Pancreas (tissue), 10 donors: ENCODE measurements at regions not wholly inside any gene's neighbourhood (a gene's known extent, or its start where the extent isn't known, plus 50 kb on each side); places are given as distances from the start of the nearest gene placed in this dataset.
A peak's percentile ranks its signal among the peaks of the same experiment; 100 is the strongest.
"Not testable (repeated sequence)": the region's sequence is repeated elsewhere in the genome, so short reads cannot be mapped to it uniquely, and the experiment has no call there.

ENCODE experiments used
- ATAC-seq, 4 donors: fragments of 200-7000 bp; cut with Tn5 transposase; one replicate each; pipeline versions ENCODE4 v1.8.0 to v1.9.1; 2020; ENCODE audit warnings: mild to moderate bottlenecking in 4 of 4, moderate library complexity in 4 of 4
- DNase-seq, 6 donors: peaks; one replicate each; pipeline ENCODE4 v3.0.0-alpha.2; 2020
- FAIRE-seq: peaks from 2 replicates; lab custom pipeline; 2012; peaks lifted over from hg19 to GRCh38; lab: Jason Lieb, UNC
- H3K27ac ChIP-seq, 4 donors: fragments of 200-600 bp; sonication (generic); 1 replicate in 3 of 4; 2 replicates in 1 of 4; pipeline versions ENCODE4 v1.5.0 to v1.8.0; 2020
- H3K27me3 ChIP-seq, 4 donors: fragments of 200-600 bp; one replicate each; pipeline ENCODE4 v1.8.0; 2021
- H3K36me3 ChIP-seq, 3 donors: fragments of 200-600 bp; sonication (generic) in 1 of 3; one replicate each; pipeline versions ENCODE4 v1.5.0 to v1.8.0; 2020 to 2021
- H3K4me1 ChIP-seq, 3 donors: fragments of 200-600 bp; one replicate each; pipeline ENCODE4 v1.8.0; 2021
- H3K4me3 ChIP-seq, 4 donors: fragments of 200-600 bp; sonication (generic) in 2 of 4; one replicate each; pipeline versions ENCODE4 v1.5.0 to v1.8.0; 2020 to 2021
- H3K9me3 ChIP-seq, 4 donors: fragments of 200-600 bp; one replicate each; pipeline ENCODE4 v1.8.0; 2021
- CTCF ChIP-seq, 4 donors: fragments of 200-600 bp; sonication (generic) in 3 of 4; IDR thresholded peaks; one replicate each; pipeline versions ENCODE4 v1.5.0 to v1.8.0; 2021; ENCODE audit warnings: antibody characterized with exemption in 4 of 4
- WGBS, 2 donors: extraction: QIAGEN DNeasy Blood & Tissue Kit; methylation state at CpG; one replicate each; pipeline ENCODE4 v1.1.7; 2013; 5-methylcytosine and 5-hydroxymethylcytosine counted together
- intact Hi-C, 3 donors: fragments of 100-400 bp; cut with DNase I; formaldehyde crosslinking; loops; one replicate each; pipeline versions ENCODE4 v1.11.1 to v1.14.2; 2022
- donor health status: healthy with polysubstance abuse.
- donor health status: DM: no; HTN: no; CAD: no; lungs with moderate emphysema.
- donor health status: DM: no; HTN: no; CAD: no.
- donor health status: control.
- donor health status: control.
- donor health status: Bipolar disorder and iron deficiency.
- donor health status: DM: yes; HTN: yes; CAD: no.
- donor health status: DM: no; HTN: no; CAD: no.
- donor health status: DM: no; HTN: no; CAD: no.
- donor health status: DM: yes; HTN: yes; CAD: no.

DNA sequence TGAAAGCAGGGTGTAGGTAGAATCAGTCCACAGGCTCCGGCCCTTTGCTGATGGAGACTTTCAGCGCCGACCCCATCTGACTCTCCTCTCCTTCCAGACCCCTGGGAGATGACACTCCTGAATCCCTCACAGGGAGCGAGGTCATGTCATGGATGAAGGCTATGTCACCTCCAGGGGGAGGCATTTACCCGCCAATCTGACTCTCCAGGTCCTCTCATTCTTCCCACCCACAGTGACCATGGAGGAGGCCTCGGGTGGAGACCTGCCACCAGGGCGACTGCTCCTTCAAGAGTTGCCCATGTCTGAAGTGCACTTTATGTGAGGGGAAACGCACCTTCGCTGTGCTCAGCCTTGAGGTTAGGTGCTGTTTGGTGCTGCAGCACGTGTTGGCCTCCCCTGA, 112.7 kb downstream of the KLF13 start:
- TF ChIP-seq CTCF (IDR thresholded peaks at IDR 0.05) = no peak
- H3K9me3 ChIP-seq = no peaks in the 10 kb centered on the region
- no peaks in the 10 kb centered on the region for H3K36me3 ChIP-seq
- H3K27ac ChIP-seq = no peak overlapping the region
- intact Hi-C loops = loop anchor here in 1 of 3 donors (5.0 kb wide), 1 partner anchor 43 kb away; no protein-coding TSS in a partner anchor
- DNase-seq (no peak), ATAC-seq (no peak), FAIRE-seq (no peak)
- no peak overlapping the region for H3K4me3 ChIP-seq
- no peaks in the 10 kb centered on the region for H3K27me3 ChIP-seq
- WGBS, 2 donors = 89 to 95% methylated on average over 10 of the region's 10 CpGs
- H3K4me1 ChIP-seq = peaks cover 0 to 8% (median 6%) of the 10 kb centered on the region in 3 donors

DNA sequence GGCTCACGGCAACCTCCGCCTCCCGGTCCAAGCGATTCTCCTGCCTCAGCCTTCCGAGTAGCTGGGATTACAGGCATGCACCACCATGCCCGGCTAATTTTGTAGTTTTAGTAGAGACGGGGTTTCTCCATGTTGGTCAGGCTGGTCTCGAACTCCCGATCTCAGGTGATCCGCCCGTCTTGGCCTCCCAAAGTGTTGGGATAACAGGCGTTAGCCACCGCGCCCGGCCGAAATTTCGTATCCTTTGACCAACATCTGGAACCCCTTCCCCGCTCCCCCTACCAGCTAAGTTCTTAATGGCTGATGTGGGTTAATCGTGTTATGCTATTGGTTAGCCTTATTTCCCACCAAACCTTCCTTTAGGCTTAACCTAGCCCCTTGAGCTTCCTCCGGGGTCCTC, 113.6 kb downstream of the KLF13 start:
- intact Hi-C loops, H3K4me1 ChIP-seq, H3K36me3 ChIP-seq, H3K9me3 ChIP-seq, FAIRE-seq, H3K27me3 ChIP-seq, ATAC-seq, DNase-seq: not testable (repeated sequence)
- peak overlapping the region in 1 of 4 donors; percentile 18 for H3K27ac ChIP-seq
- H3K4me3 ChIP-seq = peak overlapping the region; percentile 40 to 59 (median 51)
- 95 to 98% methylated on average over 20 of the region's 20 CpGs for WGBS, 2 donors

- peak; percentile 74 to 83 (median 82) for ATAC-seq
- Histone ChIP-seq H3K27ac (peak overlapping the region in 2 of 4 donors; percentile 18 to 67), H3K4me1 (peaks cover 0 to 3% (median 0%) of the 10 kb centered on the region in 3 donors), H3K9me3 (no peaks in the 10 kb centered on the region), H3K36me3 (no peaks in the 10 kb centered on the region), H3K27me3 (no peaks in the 10 kb centered on the region), H3K4me3 (peak overlapping the region; percentile 40 to 59 (median 51))
- 2% methylated on average over 50 to 56 of the region's 56 CpGs for WGBS, 2 donors
- TF ChIP-seq CTCF (IDR thresholded peaks at IDR 0.05) = no peak
- intact Hi-C loops = no loop called here
- no peak for FAIRE-seq
- DNase-seq = peak; percentile 25 to 75 (median 52)
These were observed 114.2 kb downstream of the KLF13 start for GRCh38 chr15:31440754-31441311.

DNA sequence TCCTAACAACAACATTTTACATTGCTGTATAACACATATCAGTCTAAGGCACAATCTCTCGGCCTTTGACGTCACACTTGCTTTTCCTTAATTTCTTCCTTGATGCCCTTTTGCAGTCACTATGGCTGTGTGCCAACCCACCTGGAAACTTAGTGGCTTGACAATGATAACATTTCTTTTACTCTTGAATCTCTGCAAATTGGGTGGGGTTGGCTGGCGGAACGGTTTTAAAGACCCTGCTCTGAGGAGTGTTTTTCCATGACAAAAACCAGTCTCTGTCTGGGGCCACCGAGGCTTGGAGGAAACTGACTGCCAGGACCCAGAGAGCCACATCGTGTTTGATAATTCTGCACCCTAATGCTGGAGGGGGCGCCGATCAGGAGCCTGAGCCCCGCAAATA, 115.6 kb downstream of the KLF13 start:
- TF ChIP-seq CTCF (IDR thresholded peaks at IDR 0.05) = no peak
- Histone ChIP-seq H3K4me1 (peaks cover 0 to 3% (median 0%) of the 10 kb centered on the region in 3 donors), H3K36me3 (no peaks in the 10 kb centered on the region), H3K9me3 (no peaks in the 10 kb centered on the region), H3K4me3 (no peak overlapping the region), H3K27me3 (no peaks in the 10 kb centered on the region), H3K27ac (no peak overlapping the region)
- FAIRE-seq = no peak
- intact Hi-C loops = no loop called here
- ATAC-seq = no peak
- 79 to 80% methylated on average over 9 of the region's 9 CpGs for WGBS, 2 donors
- DNase-seq = no peak

DNA sequence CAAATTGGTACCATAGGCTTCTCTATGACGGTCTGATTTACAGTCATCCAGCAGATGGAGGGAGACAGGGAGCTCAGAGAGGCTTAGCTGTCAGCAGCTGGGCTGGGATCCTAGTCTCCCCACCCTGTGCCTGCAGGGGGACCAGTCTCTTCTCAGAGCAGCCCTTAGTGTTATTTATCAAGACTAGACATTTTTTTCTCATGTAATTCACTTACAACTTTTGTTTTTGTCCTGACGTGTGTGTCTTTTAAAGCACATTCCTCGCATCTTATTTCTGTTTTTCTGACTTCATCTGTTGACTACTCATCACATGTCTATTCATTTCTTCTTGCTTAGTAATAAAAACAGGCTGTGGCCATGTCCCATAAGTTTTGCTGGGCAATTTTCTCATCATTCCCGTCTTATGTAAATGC, 116.1 kb downstream of the KLF13 start:
- no peak for DNase-seq
- intact Hi-C loops = no loop called here
- Histone ChIP-seq H3K9me3 (no peaks in the 10 kb centered on the region), H3K4me1 (peaks cover 0 to 3% (median 0%) of the 10 kb centered on the region in 3 donors), H3K27me3 (no peaks in the 10 kb centered on the region), H3K27ac (no peak overlapping the region), H3K4me3 (no peak overlapping the region), H3K36me3 (no peaks in the 10 kb centered on the region)
- TF ChIP-seq CTCF (IDR thresholded peaks at IDR 0.05) = no peak
- 81 to 88% methylated on average over 4 of the region's 4 CpGs for WGBS, 2 donors
- ATAC-seq = no peak
- no peak for FAIRE-seq
